ENCODE measurements at regions not wholly inside any gene's neighbourhood (a gene's known extent, or its start where the extent isn't known, plus 50 kb on each side); places are given as distances from the start of the nearest gene placed in this dataset.

DNA sequence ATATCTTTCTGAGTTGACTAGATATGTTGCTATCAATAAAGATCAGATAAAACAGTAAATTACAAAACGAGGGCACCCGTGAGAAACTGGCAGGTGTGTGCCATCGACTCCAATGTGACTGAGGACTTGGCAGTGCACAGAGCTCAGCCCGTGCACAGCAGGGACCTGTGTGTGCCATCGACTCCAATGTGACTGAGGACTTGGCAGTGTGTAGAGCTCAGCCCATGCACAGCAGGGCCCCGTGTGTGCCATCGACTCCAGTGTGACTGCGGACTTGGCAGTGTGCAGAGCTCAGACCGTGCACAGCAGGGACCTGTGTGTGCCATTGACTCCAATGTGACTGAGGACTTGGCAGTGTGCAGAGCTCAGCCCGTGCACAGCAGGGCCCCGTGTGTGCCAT is 347.2 kb upstream of the B3GAT1 start:
- TF ChIP-seq, protein P1, sequence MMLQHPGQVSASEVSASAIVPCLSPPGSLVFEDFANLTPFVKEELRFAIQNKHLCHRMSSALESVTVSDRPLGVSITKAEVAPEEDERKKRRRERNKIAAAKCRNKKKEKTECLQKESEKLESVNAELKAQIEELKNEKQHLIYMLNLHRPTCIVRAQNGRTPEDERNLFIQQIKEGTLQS (CRISPR knock-in tag; conservative IDR thresholded peaks at IDR 0.05) = no peak
- TF ChIP-seq, protein P2, sequence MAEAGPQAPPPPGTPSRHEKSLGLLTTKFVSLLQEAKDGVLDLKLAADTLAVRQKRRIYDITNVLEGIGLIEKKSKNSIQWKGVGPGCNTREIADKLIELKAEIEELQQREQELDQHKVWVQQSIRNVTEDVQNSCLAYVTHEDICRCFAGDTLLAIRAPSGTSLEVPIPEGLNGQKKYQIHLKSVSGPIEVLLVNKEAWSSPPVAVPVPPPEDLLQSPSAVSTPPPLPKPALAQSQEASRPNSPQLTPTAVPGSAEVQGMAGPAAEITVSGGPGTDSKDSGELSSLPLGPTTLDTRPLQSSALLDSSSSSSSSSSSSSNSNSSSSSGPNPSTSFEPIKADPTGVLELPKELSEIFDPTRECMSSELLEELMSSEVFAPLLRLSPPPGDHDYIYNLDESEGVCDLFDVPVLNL (CRISPR knock-in tag; IDR thresholded peaks at IDR 0.05; ENCODE audit: borderline replicate concordance, low read depth) = no peak
- TF ChIP-seq, protein P3, sequence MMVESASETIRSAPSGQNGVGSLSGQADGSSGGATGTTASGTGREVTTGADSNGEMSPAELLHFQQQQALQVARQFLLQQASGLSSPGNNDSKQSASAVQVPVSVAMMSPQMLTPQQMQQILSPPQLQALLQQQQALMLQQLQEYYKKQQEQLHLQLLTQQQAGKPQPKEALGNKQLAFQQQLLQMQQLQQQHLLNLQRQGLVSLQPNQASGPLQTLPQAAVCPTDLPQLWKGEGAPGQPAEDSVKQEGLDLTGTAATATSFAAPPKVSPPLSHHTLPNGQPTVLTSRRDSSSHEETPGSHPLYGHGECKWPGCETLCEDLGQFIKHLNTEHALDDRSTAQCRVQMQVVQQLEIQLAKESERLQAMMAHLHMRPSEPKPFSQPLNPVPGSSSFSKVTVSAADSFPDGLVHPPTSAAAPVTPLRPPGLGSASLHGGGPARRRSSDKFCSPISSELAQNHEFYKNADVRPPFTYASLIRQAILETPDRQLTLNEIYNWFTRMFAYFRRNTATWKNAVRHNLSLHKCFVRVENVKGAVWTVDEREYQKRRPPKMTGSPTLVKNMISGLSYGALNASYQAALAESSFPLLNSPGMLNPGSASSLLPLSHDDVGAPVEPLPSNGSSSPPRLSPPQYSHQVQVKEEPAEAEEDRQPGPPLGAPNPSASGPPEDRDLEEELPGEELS (CRISPR knock-in tag; IDR thresholded peaks at IDR 0.05) = no peak
- TF ChIP-seq, protein P4, sequence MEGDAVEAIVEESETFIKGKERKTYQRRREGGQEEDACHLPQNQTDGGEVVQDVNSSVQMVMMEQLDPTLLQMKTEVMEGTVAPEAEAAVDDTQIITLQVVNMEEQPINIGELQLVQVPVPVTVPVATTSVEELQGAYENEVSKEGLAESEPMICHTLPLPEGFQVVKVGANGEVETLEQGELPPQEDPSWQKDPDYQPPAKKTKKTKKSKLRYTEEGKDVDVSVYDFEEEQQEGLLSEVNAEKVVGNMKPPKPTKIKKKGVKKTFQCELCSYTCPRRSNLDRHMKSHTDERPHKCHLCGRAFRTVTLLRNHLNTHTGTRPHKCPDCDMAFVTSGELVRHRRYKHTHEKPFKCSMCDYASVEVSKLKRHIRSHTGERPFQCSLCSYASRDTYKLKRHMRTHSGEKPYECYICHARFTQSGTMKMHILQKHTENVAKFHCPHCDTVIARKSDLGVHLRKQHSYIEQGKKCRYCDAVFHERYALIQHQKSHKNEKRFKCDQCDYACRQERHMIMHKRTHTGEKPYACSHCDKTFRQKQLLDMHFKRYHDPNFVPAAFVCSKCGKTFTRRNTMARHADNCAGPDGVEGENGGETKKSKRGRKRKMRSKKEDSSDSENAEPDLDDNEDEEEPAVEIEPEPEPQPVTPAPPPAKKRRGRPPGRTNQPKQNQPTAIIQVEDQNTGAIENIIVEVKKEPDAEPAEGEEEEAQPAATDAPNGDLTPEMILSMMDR (IDR thresholded peaks at IDR 0.05) = no peak
- TF ChIP-seq, protein P5, sequence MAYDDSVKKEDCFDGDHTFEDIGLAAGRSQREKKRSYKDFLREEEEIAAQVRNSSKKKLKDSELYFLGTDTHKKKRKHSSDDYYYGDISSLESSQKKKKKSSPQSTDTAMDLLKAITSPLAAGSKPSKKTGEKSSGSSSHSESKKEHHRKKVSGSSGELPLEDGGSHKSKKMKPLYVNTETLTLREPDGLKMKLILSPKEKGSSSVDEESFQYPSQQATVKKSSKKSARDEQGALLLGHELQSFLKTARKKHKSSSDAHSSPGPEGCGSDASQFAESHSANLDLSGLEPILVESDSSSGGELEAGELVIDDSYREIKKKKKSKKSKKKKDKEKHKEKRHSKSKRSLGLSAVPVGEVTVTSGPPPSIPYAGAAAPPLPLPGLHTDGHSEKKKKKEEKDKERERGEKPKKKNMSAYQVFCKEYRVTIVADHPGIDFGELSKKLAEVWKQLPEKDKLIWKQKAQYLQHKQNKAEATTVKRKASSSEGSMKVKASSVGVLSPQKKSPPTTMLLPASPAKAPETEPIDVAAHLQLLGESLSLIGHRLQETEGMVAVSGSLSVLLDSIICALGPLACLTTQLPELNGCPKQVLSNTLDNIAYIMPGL (CRISPR knock-in tag; IDR thresholded peaks at IDR 0.05) = no peak
- TF ChIP-seq ZNF423 (CRISPR knock-in tag; IDR thresholded peaks at IDR 0.05) = no peak
- no peak for TF ChIP-seq ETV6 (CRISPR knock-in tag; IDR thresholded peaks at IDR 0.05)
- TF ChIP-seq, protein P6, sequence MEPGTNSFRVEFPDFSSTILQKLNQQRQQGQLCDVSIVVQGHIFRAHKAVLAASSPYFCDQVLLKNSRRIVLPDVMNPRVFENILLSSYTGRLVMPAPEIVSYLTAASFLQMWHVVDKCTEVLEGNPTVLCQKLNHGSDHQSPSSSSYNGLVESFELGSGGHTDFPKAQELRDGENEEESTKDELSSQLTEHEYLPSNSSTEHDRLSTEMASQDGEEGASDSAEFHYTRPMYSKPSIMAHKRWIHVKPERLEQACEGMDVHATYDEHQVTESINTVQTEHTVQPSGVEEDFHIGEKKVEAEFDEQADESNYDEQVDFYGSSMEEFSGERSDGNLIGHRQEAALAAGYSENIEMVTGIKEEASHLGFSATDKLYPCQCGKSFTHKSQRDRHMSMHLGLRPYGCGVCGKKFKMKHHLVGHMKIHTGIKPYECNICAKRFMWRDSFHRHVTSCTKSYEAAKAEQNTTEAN (CRISPR knock-in tag; IDR thresholded peaks at IDR 0.05) = no peak

All from WTC11 (cell line).